GM18519 (cell line): ENCODE measurements at regions not wholly inside any gene's neighbourhood (a gene's known extent, or its start where the extent isn't known, plus 50 kb on each side); places are given as distances from the start of the nearest gene placed in this dataset.

Experiments
- ATAC-seq: cut with Tn5 transposase; IDR thresholded peaks from one replicate; pipeline ENCODE4 v1.9.1; 2021; ENCODE audit warnings: mild to moderate bottlenecking, moderate library complexity; ENCODE audit not compliant: unreplicated experiment, low FRiP score

DNA sequence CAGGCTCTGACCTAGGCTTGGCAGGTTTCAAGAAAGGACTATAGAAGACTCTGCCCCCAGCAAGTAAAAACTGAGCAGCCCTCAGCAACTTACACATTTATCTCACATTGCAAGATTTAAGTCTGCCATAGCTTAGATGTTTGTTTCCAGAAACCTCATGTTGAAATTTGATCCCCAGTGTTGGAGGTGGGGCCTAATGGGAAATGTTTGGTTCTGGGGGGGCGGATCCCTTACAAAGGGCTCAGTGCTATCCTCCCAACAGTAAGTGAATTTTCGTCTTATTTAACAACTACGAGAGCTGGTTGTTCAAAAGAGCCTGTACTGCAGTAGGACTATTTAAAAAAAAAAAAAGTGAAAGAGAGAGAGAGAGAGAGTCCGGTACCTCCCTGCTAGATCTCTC, 125.2 kb upstream of the PROK2 start:
- ATAC-seq, result no peak

DNA sequence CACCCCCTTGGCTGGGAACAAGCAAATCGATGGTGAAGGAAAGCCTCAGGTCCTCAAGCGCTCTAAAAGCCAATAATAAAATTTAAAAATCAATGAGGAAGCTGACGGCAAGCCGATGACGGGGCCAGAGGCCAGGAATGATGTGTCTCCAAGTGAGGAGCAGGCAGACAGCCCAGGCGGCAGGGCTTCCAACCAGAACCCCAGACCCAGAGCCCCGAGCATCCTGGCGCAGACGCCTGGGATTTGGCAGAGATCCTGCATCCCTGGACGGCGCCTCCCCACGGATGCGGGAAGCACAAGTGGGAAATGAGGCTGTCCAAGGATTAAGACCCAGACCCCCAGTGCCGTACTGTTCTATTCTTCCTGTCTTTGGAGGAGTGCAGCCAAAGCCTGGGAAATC, 123.0 kb upstream of the PROK2 start:
- no peak for ATAC-seq

DNA sequence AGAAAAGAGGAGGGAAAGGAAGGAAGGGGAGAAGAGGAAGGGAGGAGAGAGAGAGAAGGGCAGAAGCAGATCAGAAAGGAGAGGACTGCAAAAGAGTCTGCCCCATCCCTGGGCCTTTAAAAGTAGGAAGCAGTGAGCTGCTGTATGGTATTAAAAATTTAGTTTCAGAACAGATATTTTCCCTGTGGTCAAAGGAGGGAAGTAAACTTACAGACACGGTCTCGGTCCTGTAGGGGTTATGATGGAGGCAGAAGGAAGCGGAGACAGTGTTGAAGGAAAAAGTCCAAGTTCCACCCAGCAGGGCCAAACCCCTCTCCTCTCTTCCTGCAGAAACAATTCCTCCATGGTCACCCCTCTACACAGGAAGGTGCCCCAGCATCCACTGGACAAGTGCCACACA, 122.0 kb upstream of the PROK2 start:
- no peak for ATAC-seq

DNA sequence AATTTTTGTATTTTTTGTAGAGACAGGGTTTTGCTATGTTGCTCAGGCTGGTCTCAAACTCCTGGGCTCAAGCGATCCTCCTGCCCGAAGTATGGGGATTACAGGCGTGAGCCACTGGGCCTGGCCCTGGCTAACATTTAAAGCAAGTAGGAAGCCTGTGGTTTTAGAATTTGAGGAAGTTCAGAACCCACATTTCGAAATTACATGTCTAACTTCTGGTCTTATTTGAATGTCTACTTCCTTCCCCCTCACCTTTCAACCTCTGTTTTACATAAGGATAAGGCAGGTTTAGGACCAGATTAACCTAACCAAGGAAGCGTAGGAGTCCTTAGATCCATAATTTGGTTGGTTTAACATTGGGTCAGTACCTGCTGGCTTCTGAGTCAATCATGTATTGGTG, 120.5 kb upstream of the PROK2 start:
- peak; percentile 81 for ATAC-seq

DNA sequence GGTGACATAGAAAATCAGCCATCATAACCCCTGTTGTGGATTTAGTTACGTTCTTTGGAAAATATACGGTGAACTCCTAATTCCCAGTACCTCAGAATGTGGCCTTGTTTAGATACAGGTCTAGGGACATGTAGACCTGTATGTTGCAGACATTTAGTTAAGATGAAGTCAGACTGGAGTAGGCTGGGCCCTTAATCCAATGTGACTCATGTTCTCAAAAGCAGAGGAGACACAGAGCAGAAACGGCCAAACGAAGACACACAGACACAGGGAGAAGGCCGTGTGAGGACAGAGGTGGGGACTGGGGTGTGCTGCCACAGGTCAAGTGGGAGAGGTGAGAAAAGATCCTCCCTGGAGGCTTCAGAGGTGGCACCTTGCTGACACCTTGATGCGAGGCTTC, 119.0 kb upstream of the PROK2 start:
- no peak for ATAC-seq

DNA sequence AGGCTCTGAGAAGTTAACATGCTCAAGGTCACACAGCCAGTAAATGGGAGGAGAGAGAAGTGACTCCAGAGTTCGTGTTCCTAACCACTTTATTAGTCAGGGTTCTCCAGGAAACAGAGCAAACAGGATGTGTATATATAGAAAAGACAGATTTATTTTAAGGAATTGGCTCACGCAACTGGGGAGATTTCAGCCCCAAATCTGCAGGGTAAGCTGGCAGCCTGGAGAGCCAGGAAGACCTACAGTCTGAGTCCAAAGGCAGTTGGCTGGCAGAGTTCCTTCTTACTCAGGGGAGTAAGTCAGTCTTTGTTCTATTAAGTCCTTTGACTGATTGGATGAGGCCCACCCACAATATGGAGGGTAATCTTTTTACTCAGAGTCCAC, 118.2 kb upstream of the PROK2 start:
- no peak for ATAC-seq

DNA sequence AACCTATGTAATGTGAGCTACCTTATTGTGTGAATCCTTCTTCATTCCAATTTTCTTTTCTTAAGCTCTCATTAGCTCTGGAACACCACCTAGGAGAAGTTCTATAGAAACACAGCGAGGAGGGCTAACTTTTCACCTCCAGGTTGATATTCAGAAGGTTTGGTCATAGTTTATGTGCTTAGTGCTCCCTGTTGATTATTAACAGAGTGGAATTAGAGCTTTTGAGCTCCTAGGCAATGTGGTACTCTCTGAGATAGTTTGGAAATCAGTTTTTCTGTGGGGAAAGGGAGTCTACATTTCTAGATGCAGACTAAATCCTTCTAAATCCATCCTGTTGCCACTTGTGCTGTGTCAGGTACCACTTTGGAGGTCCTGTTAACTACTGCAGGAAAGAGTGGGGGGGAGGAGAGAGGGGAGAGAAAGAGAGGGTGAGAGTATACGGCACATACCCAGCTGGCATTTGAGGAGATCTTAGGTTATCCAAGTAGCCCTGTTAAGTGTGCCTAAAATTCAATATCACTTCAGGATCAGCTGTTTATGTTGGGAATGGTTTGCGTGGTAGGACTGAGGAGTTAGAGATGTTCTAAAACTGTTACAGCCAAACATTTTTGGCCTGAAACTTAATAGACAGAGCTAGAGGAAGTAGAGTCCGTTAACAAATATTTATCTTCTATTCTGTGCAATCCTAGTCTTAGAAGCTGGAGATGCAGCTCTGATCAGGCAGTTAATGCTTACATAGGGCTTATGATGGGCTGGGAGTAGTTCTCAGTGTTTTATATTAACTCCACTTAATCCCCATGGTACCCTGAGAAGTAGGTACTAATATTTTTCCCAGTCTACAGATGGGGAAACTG, 117.5 kb upstream of the PROK2 start:
- ATAC-seq, result no peak

DNA sequence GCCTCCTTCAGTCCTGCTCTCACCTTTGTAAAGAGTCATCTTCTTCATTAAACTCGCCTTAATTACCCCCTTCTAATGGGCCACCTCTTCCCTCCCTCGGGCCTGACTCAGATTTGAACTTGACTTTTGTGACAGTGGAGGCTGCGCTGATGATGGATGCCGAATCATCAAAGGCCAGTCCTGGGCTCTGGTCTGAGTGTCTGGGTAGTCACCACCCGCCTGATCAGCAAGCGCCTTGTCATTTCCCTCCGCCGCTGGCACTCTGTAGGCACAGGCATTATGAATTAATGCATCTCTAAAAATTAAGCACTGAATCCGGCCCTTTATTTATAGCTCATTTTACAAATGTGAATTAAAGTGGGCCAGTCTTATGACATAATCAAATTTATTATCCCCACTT, 116.7 kb upstream of the PROK2 start:
- ATAC-seq, result no peak

DNA sequence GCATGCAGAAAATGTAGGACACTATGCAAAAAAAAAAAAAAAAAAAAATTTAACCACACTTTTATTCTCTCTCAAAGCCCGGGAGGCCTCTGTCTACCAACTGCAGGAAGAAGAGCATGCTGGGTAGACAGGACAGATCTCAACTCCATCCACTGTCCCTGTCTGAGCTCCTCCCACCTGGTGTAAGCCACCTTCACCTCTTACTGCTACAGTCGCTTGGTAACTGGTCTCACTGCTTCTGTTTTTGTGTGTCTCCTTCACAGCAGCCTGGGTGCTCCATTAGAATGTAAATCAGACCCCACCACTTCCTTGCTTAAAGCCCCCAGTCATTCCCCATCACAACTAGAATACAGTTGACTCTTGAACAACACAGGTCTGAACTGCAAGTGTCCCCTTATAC, 115.1 kb upstream of the PROK2 start:
- no peak for ATAC-seq

DNA sequence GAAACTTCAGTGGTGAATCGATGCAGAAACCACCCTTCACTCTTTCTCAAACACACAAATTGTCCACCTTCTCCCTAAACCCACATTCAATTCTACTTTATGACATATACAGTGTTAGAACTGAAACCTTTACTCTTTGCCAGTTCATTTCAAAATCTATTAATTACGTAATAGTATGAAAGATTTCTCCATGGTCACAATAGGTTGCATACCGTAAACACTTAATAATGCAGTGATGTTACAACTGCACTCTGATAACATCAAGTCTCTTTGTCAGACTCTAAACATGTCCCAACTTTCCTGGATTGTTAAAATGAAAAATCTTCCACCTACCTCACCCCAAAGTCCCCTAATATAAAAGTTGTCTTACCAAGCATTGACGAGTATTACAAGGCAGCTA, 111.8 kb upstream of the PROK2 start:
- no peak for ATAC-seq

DNA sequence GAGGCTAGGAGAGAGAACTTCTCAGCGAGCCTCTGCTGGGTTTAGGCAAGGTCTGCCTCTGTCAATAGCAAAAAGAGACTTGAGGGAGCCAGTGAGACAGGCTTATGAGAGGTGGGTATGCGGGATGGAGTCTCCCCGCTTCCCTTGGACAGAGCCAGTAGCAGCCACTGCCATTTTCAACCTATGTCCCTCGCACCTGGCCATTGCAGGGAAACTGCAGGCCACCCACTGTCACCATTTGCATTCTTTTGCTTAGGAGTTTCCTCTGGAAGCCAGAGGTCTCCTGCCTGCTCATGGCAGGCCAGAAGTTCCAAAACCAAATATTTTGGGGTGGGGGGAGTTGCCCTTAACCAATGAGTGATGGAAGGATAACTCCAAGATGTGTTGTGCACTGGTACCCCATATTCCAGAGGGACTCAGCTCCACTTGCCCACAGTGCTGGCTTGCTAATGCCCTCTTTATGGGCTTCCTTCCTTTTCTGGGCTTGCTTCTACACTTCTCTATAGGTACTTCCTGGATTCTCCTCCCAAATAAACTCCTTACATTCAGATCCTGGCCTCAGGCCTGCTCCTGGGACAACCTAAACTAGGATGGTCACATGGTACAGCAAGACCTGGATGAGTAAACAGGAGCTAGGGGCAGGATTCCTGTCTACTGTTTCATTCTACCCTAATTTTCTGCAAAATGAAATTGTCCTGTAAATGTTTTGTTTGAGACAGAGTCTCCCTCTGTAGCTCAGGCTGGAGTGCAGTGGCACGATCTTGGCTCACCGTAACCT, 108.9 kb upstream of the PROK2 start:
- ATAC-seq, result no peak

DNA sequence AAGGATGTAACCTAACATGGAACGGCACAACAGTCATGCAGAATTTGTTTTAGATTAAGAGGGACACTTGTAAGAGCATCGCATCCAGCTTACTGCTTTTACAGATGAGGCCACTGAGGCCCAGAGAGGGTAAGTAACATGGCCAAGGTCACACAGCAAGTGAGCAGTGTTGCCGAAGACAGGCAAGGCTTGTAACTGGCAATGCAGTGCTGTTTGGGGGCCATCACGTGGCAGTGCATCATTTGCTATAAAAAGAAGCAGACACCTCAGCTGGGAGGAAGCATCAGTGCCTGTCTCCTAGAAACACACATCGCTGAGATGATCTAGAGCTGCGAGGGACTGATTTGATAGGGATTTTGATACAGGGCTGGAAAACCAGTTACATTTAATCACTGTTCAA, 108.2 kb upstream of the PROK2 start:
- ATAC-seq, result no peak

DNA sequence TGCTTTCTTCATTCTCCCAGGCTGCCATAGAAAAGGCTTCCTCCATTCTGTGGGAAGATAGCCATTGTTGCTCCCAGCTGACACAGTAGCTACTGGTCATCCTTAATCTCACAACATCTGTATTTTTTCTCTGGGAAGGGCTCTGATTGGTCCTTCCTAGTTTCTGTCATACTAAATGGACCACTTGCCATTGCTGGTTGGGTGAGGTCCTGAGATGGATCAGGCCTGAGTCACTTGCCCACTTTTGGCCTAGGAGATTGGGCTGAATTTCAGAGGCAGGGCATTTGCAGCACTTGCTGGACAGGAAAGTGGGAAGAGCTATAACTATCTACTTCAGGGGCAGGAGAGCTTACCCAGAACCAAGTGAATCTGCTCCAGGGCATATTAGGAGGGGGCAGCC, 106.5 kb upstream of the PROK2 start:
- no peak for ATAC-seq

DNA sequence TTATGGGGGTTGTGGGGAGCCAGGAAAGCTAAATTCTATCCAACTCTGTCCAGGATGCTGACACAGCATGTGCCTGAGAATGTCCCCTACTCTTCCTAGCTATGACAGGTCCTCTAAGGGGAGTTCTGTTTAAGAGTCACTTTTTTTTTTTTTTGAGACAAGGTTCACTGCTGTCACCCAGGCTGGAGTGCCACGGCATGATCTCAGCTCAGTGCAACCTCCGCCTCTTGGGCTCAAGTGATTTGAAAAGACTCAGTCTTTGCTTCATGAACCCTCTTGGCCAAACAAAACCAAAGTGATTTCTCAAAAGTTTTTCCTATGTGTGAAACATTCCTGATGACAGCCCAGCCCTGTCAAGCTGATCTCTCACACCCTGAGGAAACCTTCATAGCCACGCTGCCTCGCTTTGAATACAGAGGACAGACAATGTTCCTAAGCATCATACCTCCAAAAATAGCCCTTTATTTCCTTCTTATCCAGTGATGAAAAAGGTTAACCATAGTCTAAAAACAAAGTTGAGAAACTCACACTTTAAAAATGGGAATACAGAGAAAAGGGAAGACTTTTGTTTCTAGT, 105.5 kb upstream of the PROK2 start:
- no peak for ATAC-seq

DNA sequence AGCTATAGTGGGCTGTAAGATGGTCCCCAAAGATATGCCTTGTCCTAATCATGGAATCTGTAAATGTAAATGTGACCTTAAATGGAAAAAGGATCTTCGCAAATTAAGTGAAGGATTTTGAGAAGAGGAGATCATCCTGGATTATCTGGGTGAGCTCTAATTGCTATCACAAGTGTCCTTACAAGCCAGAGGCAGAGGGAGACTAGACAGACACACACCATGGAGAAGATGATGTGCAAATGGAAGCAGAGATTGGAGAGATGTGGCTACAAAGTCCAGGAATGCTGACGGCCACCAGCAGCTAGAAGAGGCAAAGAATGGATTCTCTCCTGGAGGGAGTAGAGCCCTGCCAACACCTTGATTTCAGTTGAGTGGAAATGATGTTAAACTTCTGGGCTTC, 102.3 kb upstream of the PROK2 start:
- ATAC-seq, result no peak

DNA sequence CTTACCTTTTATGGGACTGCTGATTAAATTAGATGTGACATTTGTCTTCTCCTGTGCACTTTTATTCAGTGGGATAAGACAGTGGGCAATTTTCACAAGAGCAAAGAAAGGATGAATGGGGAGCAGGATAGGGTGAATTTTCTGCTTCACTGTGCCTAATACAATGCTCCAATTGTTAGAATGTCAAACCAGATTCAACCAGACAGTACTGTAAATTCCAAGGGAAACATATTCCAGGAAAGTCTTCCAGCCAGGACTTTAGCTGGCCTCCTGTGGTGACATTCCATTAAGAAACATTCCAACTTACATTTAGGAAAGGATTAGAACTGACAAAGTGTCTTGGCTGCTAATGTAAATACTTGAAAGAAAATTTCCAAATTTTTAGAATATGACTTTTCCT, 100.1 kb upstream of the PROK2 start:
- no peak for ATAC-seq

DNA sequence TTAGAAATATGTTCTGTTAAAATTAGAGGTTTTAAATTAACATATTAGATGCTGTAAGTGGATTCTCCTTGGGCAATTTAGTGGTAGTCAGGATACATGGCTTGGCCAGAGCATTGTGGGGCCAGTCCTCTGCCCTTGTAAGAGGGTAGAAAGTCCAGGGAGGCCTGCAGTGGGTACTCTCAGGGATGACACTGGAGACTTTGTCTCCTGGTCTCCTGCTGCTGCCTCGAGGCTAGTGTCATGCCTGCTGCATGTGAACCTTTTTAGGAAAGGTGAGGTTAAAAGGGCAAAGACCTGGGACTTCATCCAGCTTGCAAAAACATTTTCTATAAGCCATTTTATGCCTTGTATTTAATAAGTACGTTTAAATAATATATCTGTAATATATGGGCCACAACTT, 96.8 kb upstream of the PROK2 start:
- ATAC-seq, result no peak

DNA sequence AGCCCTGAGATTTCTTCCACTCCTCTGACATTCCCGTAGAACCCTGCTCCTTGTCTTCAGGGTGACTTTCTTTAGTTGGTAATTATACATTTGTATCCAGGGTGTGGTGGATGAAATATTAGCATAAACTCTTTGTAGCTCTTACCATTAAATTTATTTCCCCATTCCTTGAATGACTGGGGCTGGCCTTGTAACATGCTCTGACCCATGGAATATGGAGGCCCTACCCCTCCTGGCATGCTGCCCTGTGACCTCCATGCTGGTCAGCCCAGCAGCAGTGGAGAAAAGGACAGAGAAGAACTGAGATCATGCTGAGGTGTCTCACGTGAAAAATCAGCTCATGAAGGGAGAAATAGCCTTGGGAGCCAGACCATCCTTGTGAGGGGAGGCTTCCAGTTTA, 96.1 kb upstream of the PROK2 start:
- ATAC-seq, result no peak

DNA sequence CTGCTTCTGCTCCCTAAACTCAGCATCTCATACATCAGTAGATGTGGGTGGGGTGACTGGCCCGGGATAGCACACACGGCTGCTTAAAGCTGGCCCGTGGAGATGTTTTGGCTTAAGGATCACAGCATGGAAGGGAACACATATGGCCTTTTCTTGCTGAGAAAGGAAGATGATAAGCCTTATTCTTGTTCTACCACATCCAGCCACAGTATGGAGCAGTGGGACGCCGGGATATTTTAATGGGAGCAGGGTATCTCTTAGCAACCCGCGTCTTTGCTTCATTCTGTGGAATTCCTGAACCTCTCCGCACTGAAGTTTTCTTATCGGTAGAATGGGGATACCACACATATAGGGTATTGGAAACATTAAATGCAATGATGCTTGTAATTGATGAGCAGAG, 94.1 kb upstream of the PROK2 start:
- ATAC-seq, result no peak

DNA sequence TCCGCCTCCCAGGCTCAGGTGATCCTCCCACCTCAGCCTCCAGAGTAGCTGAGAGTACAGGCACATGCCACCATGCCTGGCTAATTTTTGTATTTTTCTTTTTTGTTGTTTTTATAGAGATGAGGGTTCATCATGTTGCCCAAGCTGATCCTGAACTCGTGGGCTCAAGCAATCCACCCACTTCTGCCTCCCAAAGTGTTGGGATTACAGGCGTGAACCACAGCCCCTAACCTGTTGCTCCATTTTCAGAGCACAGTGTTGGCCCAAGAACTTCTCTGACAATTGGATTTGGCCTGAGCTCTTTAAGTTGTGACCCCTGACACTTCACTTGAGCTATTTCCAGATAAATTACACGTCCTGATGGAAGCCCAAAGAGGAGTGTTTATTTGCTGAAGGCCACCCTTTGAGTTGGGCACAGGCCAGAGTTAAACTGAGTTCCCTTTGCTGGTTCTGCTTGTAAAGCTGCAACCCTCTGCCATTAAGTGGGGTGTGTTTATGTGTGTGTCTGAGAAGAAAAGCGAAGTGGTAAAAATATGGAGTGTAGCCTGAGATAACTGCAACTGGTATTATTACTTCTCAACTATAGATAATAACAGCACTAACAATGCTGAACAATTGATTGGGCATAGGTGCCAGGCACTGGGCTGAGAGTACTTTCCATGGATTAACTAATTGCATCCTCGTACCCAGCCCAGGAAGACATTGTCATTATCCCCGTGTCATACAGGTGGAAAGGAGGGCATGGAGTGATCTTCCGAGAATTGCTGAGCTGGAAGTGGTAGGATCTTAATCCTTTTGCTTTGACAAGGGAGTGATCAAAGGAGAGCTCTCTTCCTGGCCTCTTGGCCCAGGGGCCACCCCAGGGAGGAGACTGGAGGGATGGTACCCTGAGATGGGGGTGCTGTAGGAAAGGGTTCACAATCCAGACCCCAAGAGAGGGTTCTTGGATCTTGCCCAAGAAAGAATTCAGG, 91.5 kb upstream of the PROK2 start:
- no peak for ATAC-seq
